Uterus (tissue), 2 donors: ENCODE measurements at regions not wholly inside any gene's neighbourhood (a gene's known extent, or its start where the extent isn't known, plus 50 kb on each side); places are given as distances from the start of the nearest gene placed in this dataset.
"Not testable (repeated sequence)": the region's sequence is repeated elsewhere in the genome, so short reads cannot be mapped to it uniquely, and the experiment has no call there.

Experiments used
- CTCF ChIP-seq, 4 experiments: fragments of 200-600 bp in 2 of 4; fragments of 450-650 bp in 2 of 4; sonication (generic) in 2 of 4; IDR thresholded peaks; one replicate each; pipeline ENCODE4 v1.5.1; 2016 to 2019; ENCODE audit warnings: antibody characterized with exemption in 4 of 4, mild to moderate bottlenecking in 2 of 4, moderate library complexity in 1 of 4
- POLR2A ChIP-seq, 2 donors: fragments of 450-650 bp; IDR thresholded peaks; one replicate each; pipeline ENCODE4 v1.6.1; 2016; ENCODE audit warnings: antibody characterized with exemption in 2 of 2, mild to moderate bottlenecking in 1 of 2, moderate library complexity in 1 of 2

GRCh38 chr18:78493490-78493889 is 486.1 kb upstream of the SALL3 start:
- not testable (repeated sequence) for TF ChIP-seq CTCF, POLR2A (IDR thresholded peaks at IDR 0.05)
